ENCODE measurements at regions not wholly inside any gene's neighbourhood (a gene's known extent, or its start where the extent isn't known, plus 50 kb on each side); places are given as distances from the start of the nearest gene placed in this dataset.

DNA sequence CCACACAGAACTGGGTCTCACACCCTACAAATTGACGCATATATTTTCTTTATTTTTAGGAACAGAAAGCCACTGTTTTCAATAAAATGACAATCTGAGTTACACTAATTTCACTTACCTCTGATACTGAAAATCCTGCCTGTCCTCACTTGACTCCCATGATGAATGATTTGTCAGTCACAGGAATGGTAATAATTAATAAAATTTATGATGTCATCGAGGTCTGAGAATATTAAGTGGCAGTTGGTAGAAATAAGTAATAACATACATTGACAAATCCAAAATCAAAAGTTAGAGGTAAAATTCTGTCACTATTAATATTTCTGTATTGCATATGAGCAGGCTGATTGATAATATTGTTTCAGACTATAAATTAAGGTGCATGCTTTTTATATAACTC is 418.7 kb upstream of the RGS18 start:
- TF ChIP-seq, protein P1, sequence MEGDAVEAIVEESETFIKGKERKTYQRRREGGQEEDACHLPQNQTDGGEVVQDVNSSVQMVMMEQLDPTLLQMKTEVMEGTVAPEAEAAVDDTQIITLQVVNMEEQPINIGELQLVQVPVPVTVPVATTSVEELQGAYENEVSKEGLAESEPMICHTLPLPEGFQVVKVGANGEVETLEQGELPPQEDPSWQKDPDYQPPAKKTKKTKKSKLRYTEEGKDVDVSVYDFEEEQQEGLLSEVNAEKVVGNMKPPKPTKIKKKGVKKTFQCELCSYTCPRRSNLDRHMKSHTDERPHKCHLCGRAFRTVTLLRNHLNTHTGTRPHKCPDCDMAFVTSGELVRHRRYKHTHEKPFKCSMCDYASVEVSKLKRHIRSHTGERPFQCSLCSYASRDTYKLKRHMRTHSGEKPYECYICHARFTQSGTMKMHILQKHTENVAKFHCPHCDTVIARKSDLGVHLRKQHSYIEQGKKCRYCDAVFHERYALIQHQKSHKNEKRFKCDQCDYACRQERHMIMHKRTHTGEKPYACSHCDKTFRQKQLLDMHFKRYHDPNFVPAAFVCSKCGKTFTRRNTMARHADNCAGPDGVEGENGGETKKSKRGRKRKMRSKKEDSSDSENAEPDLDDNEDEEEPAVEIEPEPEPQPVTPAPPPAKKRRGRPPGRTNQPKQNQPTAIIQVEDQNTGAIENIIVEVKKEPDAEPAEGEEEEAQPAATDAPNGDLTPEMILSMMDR (IDR thresholded peaks at IDR 0.05; ENCODE audit: low read depth, low read length), result no peak
- TF ChIP-seq EZH2phosphoT487 (IDR thresholded peaks at IDR 0.05; ENCODE audit: low read depth), result no peak
